ENCODE measurements at regions not wholly inside any gene's neighbourhood (a gene's known extent, or its start where the extent isn't known, plus 50 kb on each side); places are given as distances from the start of the nearest gene placed in this dataset.

DNA sequence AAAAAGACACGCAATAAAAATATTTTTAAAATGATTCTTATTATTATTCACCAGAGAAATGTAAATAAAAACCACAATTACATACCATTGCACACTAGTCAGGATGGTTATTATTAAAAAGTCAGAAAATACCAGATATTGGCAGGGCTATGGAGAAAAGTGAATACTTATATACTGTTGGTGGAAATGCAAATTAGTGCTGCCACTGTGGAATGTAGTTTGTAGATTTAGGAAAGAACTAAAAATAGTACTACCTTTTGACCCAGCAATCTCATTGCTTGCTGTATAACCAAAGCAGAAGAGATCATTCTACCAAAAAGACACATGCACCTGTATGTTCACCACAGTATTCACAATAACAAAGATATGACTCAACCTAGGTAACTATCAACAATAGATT is 1237.3 kb upstream of the FAM98A start:
- no peak overlapping the region for H2AFZ ChIP-seq (ENCODE audit: low read depth)
- no peaks in the 10 kb centered on the region for H3K36me3 ChIP-seq (replicated peaks in 1 of 2; ENCODE audit: control insufficient read depth in 1 of 2, insufficient read depth in 2 of 2, low read length in 1 of 2)
- ChIA-PET CTCF (no interaction called here), POLR2A (no interaction called here)
- H3K4me3 ChIP-seq (ENCODE audit: low read depth in 2 of 2, low read length in 1 of 2) = no peak overlapping the region
- no peaks in the 10 kb centered on the region for H3K27me3 ChIP-seq (ENCODE audit: insufficient read depth)
- no peaks in the 10 kb centered on the region for H3F3A ChIP-seq (replicated peaks; ENCODE audit: insufficient read depth)
- H3K9me2 ChIP-seq = no peaks in the 10 kb centered on the region
- no peak overlapping the region for H3K4me2 ChIP-seq
- no peak for DNase-seq
- H3K79me2 ChIP-seq (ENCODE audit: insufficient read depth) = no peaks in the 10 kb centered on the region
- no peak overlapping the region for H3K9ac ChIP-seq
- TF ChIP-seq ELF1 (IDR thresholded peaks at IDR 0.05) (no peak), TEAD4 (IDR thresholded peaks at IDR 0.05; ENCODE audit: borderline replicate concordance, insufficient read depth) (no peak), RCOR1 (IDR thresholded peaks at IDR 0.05; ENCODE audit: low read length) (no peak), FOXM1 (IDR thresholded peaks at IDR 0.05; ENCODE audit: low read depth) (no peak), FOSL2 (IDR thresholded peaks at IDR 0.05; ENCODE audit: borderline replicate concordance, low read depth) (no peak), RFX5 (IDR thresholded peaks at IDR 0.05; ENCODE audit: low read length) (no peak), MXI1 (IDR thresholded peaks at IDR 0.05; ENCODE audit: low read depth, low read length) (no peak), CHD2 (IDR thresholded peaks at IDR 0.05; ENCODE audit: low read length, partially characterized antibody) (no peak), GATA2 (CRISPR knock-in tag; IDR thresholded peaks at IDR 0.05) (no peak), FOXJ3 (CRISPR knock-in tag; IDR thresholded peaks at IDR 0.05) (no peak), TAF1 (IDR thresholded peaks at IDR 0.05; ENCODE audit: borderline replicate concordance, low read depth, low read length) (no peak), EZH2phosphoT487 (IDR thresholded peaks at IDR 0.05; ENCODE audit: borderline replicate concordance, low read depth) (no peak), TCF12 (IDR thresholded peaks at IDR 0.05) (no peak)
- TF ChIP-seq, protein P1, sequence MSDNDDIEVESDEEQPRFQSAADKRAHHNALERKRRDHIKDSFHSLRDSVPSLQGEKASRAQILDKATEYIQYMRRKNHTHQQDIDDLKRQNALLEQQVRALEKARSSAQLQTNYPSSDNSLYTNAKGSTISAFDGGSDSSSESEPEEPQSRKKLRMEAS (IDR thresholded peaks at IDR 0.05; ENCODE audit: low read depth) = no peak
- TF ChIP-seq, protein P2, sequence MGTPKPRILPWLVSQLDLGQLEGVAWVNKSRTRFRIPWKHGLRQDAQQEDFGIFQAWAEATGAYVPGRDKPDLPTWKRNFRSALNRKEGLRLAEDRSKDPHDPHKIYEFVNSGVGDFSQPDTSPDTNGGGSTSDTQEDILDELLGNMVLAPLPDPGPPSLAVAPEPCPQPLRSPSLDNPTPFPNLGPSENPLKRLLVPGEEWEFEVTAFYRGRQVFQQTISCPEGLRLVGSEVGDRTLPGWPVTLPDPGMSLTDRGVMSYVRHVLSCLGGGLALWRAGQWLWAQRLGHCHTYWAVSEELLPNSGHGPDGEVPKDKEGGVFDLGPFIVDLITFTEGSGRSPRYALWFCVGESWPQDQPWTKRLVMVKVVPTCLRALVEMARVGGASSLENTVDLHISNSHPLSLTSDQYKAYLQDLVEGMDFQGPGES (IDR thresholded peaks at IDR 0.05; ENCODE audit: low read depth, low read length) = no peak
- TF ChIP-seq, protein P3, sequence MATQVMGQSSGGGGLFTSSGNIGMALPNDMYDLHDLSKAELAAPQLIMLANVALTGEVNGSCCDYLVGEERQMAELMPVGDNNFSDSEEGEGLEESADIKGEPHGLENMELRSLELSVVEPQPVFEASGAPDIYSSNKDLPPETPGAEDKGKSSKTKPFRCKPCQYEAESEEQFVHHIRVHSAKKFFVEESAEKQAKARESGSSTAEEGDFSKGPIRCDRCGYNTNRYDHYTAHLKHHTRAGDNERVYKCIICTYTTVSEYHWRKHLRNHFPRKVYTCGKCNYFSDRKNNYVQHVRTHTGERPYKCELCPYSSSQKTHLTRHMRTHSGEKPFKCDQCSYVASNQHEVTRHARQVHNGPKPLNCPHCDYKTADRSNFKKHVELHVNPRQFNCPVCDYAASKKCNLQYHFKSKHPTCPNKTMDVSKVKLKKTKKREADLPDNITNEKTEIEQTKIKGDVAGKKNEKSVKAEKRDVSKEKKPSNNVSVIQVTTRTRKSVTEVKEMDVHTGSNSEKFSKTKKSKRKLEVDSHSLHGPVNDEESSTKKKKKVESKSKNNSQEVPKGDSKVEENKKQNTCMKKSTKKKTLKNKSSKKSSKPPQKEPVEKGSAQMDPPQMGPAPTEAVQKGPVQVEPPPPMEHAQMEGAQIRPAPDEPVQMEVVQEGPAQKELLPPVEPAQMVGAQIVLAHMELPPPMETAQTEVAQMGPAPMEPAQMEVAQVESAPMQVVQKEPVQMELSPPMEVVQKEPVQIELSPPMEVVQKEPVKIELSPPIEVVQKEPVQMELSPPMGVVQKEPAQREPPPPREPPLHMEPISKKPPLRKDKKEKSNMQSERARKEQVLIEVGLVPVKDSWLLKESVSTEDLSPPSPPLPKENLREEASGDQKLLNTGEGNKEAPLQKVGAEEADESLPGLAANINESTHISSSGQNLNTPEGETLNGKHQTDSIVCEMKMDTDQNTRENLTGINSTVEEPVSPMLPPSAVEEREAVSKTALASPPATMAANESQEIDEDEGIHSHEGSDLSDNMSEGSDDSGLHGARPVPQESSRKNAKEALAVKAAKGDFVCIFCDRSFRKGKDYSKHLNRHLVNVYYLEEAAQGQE (IDR thresholded peaks at IDR 0.05; ENCODE audit: low read depth, low read length) = no peak
- TF ChIP-seq, protein P4, sequence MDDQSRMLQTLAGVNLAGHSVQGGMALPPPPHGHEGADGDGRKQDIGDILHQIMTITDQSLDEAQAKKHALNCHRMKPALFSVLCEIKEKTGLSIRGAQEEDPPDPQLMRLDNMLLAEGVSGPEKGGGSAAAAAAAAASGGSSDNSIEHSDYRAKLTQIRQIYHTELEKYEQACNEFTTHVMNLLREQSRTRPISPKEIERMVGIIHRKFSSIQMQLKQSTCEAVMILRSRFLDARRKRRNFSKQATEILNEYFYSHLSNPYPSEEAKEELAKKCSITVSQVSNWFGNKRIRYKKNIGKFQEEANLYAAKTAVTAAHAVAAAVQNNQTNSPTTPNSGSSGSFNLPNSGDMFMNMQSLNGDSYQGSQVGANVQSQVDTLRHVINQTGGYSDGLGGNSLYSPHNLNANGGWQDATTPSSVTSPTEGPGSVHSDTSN (IDR thresholded peaks at IDR 0.05) = no peak
- TF ChIP-seq, protein P5, sequence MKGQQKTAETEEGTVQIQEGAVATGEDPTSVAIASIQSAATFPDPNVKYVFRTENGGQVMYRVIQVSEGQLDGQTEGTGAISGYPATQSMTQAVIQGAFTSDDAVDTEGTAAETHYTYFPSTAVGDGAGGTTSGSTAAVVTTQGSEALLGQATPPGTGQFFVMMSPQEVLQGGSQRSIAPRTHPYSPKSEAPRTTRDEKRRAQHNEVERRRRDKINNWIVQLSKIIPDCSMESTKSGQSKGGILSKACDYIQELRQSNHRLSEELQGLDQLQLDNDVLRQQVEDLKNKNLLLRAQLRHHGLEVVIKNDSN (IDR thresholded peaks at IDR 0.05; ENCODE audit: borderline replicate concordance, low read depth) = no peak
- WGBS (ENCODE audit: low lambda C conversion rate) = 6% methylated on average over 1 of the region's 1 CpG
- H3K4me1 ChIP-seq (ENCODE audit: control insufficient read depth in 1 of 2, insufficient read depth in 2 of 2, low read depth in 1 of 2, low read length in 1 of 2) = no peaks in the 10 kb centered on the region
- H4K20me1 ChIP-seq (ENCODE audit: insufficient read depth) = no peaks in the 10 kb centered on the region
- 0 out of 2 replicates have a peak, but pooled peaks cover 3% of the 10 kb centered on the region for H3K9me3 ChIP-seq
- no peak overlapping the region for H3K27ac ChIP-seq (ENCODE audit: low read depth in 2 of 2, low read length in 1 of 2)

Data from SK-N-SH (cell line).